T-helper 1 cell treated with Interleukin-12 subunit alpha and Interleukin-12 subunit beta and Interleukin-4 antibody, amounts not matched to agents 30 ng/mL and 1 ng/mL, for 36 hours (primary cell): ENCODE measurements at regions not wholly inside any gene's neighbourhood (a gene's known extent, or its start where the extent isn't known, plus 50 kb on each side); places are given as distances from the start of the nearest gene placed in this dataset.
"Not testable (repeated sequence)": the region's sequence is repeated elsewhere in the genome, so short reads cannot be mapped to it uniquely, and the experiment has no call there.

ENCODE experiments used
- intact Hi-C: fragments of 100-400 bp; cut with micrococcal nuclease; formaldehyde crosslinking; loops from one replicate; pipeline ENCODE4 v1.15.1; 2024

DNA sequence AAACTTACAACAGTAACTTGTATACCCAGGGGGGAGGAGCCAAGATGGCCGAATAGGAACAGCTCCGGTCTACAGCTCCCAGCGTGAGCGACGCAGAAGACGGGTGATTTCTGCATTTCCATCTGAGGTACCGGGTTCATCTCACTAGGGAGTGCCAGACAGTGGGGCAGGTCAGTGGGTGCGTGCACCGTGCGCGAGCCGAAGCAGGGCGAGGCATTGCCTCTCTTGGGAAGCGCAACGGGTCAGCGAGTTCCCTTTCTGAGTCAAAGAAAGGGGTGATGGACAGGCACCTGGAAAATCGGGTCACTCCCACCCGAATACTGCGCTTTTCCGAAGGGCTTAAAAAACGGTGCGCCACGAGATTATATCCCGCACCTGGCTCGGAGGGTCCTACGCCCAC is 278.8 kb downstream of the FAM47B start:
- intact Hi-C loops: not testable (repeated sequence)

DNA sequence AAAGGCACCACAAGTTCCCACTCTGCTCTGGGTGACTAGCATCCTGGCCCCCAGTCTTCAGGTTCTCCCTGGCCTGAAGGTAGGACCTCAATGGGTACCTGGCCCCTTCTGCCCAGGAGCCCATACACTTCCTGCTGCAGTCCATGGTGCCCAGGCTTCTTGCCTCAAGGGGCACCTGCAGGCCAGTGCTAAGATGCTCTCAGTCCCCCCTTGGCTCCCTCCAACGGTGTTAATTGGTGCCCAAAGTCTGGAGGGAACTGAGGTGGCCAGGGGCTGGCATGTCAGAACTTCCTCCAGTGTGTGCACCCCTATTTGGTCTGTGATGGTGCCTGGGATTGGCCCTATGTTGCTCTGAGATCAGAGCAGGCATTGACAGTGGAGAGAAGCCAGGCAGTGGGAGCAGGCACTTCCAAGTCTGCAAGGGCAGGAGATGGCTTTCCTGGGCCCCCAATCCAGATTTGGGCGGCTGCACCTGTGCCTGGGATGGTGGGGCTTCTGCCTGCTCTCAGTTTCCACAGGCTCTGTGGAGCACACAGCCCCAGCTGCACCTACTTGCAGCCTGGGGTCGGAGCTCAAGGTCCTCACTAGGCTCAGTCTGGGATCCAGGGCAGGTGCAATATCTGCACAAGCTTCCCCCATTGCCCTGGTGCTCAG is 301.6 kb downstream of the FAM47B start:
- intact Hi-C loops: no loop called here

- intact Hi-C loops: no loop called here
Observed at GRCh38 chrX:35244796-35245508, 302.4 kb downstream of the FAM47B start.

GRCh38 chrX:35251226-35251625 is 308.6 kb downstream of the FAM47B start:
- intact Hi-C loops: no loop called here

DNA sequence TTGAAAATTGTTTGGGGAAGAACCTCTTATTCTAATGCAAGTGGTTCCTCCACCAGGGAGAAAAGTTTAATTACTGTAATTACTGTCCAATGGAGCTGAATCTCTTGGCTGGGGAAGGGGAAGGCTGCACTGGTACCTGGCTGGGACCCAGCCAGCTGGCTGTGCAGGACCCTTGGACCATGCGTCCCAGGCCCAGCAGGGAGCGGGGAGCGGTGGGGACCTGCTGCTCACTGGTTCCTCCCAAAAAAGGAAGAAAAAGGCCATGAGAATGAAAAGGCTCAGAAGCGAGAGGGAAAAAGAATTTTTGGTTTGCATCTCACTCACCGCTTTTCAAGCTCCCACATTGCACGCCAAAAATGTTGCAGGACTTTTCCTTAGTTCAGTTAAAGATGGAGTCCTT is 333.5 kb downstream of the FAM47B start:
- intact Hi-C loops: no loop called here

- intact Hi-C loops: no loop called here
Observed at GRCh38 chrX:35285289-35285962, 342.8 kb downstream of the FAM47B start.

- intact Hi-C loops: no loop called here
Observed at GRCh38 chrX:35288657-35289056, 346.1 kb downstream of the FAM47B start.

- intact Hi-C loops: no loop called here
Observed at GRCh38 chrX:35289952-35290351, 347.4 kb downstream of the FAM47B start.

DNA sequence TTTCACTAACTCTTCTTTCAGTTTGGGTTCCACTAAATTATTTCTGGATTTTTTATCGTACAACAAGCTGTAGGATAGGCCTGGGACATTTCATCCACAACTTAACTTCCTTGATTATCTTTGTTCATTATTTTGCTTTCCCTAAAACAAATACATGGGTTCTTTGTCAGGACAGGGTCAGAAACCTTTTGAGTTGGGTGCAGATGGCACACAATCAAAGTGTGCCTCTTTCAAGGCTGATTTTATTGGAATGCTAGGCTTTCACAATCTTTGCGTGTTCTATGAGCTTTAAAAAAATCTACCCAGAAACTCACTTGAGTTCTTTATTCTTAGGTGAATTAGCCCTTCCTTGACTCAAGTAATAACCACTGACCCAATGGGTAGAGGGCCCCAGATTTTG is 348.4 kb downstream of the FAM47B start:
- intact Hi-C loops: no loop called here

DNA sequence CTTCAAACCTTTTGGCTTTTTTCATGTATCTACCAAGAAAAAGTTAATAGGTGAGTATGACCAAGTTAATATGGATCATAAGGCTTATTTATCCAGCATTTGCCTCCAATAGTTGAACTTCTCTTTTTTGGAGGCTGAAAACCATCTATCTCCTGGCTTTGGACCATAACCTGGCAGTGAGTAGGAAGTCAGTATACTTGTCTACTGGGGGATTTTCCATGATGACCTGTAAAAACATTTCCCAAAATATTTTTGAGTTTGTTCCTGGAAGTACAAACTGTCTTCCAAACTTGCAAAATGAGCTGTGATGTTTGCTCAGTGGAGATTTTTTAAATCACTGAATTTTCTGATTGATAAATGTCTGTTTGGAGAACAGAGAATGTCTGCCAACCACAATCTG is 349.9 kb downstream of the FAM47B start:
- intact Hi-C loops: no loop called here

DNA sequence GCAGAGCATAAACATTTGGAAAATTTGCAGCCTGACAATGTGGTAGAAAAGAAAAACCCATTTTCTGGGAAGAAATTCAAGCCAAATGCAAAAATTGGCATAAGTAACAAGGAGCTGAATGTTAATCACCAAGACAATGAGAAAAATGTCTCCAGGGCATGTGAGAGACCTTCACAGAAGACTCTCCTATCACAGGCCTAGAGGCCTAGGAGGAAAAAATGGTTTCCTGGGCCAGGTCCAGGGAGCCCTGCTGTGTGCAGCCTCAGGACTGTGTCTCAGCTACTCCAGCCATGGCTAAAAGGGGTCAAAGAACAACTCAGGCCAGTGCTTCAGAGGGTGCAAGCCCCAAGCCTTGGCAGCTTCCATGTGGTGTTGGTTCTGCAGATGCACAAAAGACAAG is 362.4 kb downstream of the FAM47B start:
- intact Hi-C loops: not testable (repeated sequence)

DNA sequence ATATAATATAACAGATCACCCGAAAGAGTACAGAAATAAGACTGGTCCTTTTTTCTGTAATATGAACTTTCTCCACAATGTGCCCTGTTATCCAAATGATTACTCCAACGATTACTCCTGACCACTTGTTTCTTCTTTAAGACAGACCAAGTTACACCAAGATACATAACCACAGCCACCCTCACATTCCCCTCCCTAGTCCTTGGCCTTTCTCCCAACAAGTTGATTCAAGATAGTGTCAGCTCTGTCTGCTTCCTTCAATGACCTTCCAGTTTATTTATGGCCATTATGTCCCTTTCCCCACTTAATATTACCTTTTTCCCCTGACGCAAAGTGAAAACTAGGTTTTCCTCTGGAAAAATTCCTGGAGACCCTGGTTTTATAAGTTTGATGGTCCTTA is 397.2 kb downstream of the FAM47B start:
- intact Hi-C loops: no loop called here

DNA sequence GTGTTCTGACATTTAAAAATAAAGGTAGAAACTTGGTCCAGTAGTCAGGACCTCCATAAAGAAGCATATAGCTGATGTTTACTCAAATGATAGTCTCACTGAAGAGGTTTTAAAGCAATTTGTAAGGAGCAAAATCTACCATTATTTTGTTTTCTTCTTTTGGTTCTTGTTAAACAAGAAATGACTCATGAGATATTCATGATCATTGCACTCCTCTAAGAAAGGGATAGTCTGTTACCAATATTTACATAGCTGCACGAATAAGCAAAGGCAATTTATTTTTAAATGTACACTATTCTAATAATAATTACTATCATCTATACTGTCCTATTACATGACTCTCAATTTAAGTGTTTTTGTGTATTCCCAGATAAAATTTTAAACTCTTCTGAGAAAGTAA is 397.9 kb downstream of the FAM47B start:
- intact Hi-C loops: no loop called here

DNA sequence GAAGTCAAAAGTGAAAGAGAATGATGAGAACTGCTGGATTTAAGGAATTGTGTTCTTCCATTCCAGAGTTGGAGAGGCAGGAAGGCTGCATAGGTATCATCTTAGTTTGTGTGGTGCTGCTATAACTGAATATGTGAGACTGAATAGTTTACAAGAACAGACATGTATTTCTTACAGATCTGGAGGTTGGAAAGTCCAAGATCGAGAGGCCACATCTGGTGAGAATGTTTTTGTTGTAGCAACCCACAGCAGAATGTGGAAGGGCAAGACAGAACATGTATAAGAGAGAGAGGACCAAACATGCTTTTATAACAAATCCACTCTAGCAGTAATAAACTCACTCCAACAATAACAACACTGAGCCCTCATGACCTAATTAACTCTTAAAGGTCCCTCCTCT is 408.6 kb downstream of the FAM47B start:
- intact Hi-C loops: no loop called here

DNA sequence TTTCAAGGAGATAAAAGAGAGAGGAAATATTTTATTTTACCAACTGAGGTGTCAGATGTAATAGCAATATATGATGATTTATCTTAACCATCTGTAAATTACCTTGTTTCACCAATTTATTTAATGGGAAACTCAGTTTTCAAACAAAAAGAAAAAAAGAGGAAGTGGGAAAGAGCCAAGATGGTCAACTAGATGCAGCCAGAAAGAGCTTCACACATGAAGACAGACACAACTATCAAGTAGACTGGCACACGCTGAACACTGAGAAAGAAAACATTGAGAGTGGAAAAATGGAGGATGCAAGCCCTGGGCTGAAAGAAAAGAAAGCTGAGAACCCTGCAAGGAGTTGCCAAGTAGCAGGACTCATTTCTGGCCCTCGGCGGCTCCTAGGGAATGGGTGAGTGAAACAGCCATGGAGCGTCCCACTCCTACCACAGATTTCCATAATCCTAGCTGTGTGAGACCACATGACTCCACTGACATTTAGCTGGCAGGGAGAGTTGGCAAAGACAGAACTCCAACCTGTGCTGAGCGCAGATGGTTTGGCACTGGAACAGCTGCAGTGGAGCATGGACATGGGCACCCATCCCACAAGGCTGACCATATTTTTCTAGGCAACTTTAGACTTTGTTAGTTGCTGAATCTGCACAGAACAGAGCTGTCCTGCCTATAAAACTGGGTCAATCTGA is 409.3 kb downstream of the FAM47B start:
- intact Hi-C loops: no loop called here

GRCh38 chrX:35357656-35358055 is 415.1 kb downstream of the FAM47B start:
- intact Hi-C loops: no loop called here

DNA sequence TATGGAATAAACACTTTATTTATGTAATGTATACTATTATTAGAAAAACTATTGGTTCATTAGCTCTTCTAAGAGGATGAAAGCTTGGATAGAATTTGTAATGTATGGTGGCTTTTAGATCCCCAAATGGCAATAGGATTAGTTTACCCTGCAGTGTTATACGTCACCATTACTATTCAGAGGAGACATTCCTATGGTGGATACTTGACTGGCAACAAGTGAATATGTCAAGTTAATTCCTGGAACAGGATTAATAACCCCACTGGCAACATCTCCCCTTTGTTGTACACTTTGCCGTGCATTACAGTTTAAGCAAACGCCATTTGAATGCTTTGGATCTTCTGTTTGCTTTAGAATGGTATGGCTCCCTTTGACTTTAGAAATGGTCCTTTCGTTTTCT is 420.3 kb downstream of the FAM47B start:
- intact Hi-C loops: no loop called here

DNA sequence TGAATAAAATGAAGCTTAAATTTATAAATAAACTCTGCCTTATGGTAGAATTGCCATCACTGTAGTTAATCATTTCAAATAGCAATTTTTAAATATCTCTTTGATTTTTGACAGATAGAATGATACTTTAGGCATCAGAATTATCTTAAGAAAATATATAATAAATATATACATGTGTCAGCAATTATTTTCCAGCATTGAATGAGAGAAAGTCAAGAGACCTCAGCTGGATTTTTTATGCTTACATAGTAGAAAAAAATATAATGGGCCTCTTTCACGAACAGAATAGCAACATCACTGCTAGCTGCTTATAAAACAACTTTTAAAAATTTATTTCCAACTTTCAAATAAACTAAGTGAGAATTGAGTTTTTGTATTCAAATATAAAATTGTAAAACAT is 424.0 kb upstream of the MAGEB16 start:
- intact Hi-C loops: no loop called here

DNA sequence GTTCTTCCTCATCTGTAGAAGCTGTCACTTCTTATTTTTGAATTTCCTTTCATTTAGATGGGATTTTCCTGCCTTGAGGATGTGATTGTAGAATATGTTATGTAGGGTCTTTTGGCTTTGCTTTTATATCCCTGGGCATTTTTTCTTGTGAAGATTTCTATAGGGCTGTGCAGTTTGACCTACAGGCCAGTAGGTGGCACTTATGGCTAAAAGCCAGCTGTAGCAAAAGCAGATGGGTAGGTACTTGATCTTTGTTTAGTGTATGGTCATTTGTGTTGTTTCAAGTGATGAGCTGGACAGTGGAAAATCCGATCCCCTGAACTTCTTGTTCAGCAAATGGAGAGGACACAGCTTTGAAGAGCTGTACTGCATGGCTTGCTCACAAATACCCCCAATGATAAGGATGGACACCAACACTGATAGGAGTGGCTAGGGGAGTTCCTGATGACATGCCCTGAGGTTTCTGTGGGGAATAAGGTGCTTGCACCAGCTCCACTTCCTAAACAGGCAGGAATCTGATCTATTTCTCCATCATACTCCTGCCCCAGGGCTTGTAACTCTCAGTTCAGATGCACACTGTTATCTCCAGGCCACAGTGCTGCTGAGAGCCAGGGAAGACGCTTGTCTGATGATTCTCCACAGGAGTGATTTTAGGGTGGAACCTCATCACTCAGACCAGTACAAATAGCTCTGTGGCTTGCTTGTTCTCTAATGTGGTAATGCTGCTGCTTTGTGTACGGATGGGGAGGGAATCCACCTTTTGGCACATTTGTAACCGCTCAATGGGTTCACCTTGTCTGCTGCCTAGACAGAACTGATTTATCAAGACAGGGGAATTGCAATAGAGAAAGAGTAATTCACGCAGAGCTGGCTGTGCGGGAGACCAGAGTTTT is 417.1 kb upstream of the MAGEB16 start:
- intact Hi-C loops: loop anchor here (10.0 kb wide), 1 partner anchor 1484 kb away; no protein-coding TSS in a partner anchor

GRCh38 chrX:35381709-35382108 is 416.4 kb upstream of the MAGEB16 start:
- intact Hi-C loops: loop anchor here (10.0 kb wide), 1 partner anchor 1483 kb away; no protein-coding TSS in a partner anchor

- intact Hi-C loops: loop anchor here (10.0 kb wide), 1 partner anchor 1482 kb away; no protein-coding TSS in a partner anchor
Observed at GRCh38 chrX:35382966-35383365, 415.2 kb upstream of the MAGEB16 start.
